Thyroid gland (tissue), 4 donors: ENCODE measurements at regions not wholly inside any gene's neighbourhood (a gene's known extent, or its start where the extent isn't known, plus 50 kb on each side); places are given as distances from the start of the nearest gene placed in this dataset.

Experiments
- DNase-seq, 2 donors: peaks; one replicate each; pipeline ENCODE4 v3.0.0-alpha.2; 2019
- H3K27ac ChIP-seq, 3 donors: fragments of 200-600 bp; sonication (generic); 1 replicate in 2 of 3; 2 replicates in 1 of 3; pipeline ENCODE4 v1.5.1; 2016 to 2019; ENCODE audit warnings: mild to moderate bottlenecking in 1 of 3, moderate library complexity in 1 of 3
- H3K27me3 ChIP-seq: fragments of 200-600 bp; sonication (generic); one replicate; pipeline ENCODE4 v1.5.1; 2019
- H3K36me3 ChIP-seq, 2 donors: fragments of 200-600 bp; sonication (generic); one replicate each; pipeline ENCODE4 v1.5.1; 2016 to 2019
- H3K4me1 ChIP-seq, 2 donors: fragments of 200-600 bp; sonication (generic); one replicate each; pipeline ENCODE4 v1.5.1; 2017 to 2019
- H3K4me3 ChIP-seq, 3 donors: fragments of 200-600 bp; sonication (generic); replicated peaks in 1 of 3; 1 replicate in 2 of 3; 2 replicates in 1 of 3; pipeline ENCODE4 v1.5.1; 2016; ENCODE audit warnings: mild to moderate bottlenecking in 1 of 3
- H3K9me3 ChIP-seq: fragments of 200-600 bp; sonication (generic); one replicate; pipeline ENCODE4 v1.5.1; 2017
- POLR2A ChIP-seq, 2 donors: fragments of 450-650 bp; IDR thresholded peaks; one replicate each; pipeline ENCODE4 v1.6.1; 2017; ENCODE audit warnings: antibody characterized with exemption in 2 of 2, mild to moderate bottlenecking in 2 of 2, moderate library complexity in 1 of 2
- WGBS, 2 donors: methylation state at CpG; one replicate each; pipeline ENCODE4 v1.1.5; 2017; 5-methylcytosine and 5-hydroxymethylcytosine counted together
- intact Hi-C: fragments of 100-400 bp; cut with DNase I; formaldehyde crosslinking; loops from one replicate; pipeline ENCODE4 v1.15.1; 2023
- TF ChIP-seq, protein P1 (sequence below), 6 experiments: fragments of 200-600 bp in 3 of 6; fragments of 450-650 bp in 3 of 6; sonication (generic) in 3 of 6; IDR thresholded peaks; one replicate each; pipeline ENCODE4 v1.5.1; 2016 to 2019; ENCODE audit warnings: antibody characterized with exemption in 6 of 6, mild to moderate bottlenecking in 2 of 6, inconsistent platforms in 1 of 6, moderate library complexity in 1 of 6

DNA sequence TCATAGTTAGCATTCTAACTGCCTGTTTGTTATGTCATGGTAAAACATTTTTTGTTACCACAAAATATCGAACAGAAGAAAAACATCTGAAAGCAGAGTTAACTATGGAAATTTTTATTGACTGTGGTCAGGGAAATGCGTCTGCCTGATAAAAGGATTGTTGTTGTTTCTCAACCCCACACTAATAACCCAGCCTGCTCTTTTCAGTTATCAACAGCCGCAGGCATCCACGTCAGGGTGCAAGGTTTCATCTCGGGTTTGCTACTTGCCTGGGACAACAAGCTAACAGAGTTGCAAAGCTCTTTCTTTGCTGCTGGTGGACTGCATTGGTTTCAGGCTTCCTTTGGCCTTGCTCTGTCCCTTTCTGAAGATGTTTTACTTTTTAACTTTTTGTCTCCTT, 969.2 kb downstream of the CDH18 start:
- Histone ChIP-seq H3K4me3 (no peak overlapping the region), H3K9me3 (no peaks in the 10 kb centered on the region), H3K36me3 (no peaks in the 10 kb centered on the region), H3K27me3 (no peaks in the 10 kb centered on the region), H3K27ac (no peak overlapping the region), H3K4me1 (no peaks in the 10 kb centered on the region)
- TF ChIP-seq POLR2A (IDR thresholded peaks at IDR 0.05): no peak
- TF ChIP-seq, protein P1, sequence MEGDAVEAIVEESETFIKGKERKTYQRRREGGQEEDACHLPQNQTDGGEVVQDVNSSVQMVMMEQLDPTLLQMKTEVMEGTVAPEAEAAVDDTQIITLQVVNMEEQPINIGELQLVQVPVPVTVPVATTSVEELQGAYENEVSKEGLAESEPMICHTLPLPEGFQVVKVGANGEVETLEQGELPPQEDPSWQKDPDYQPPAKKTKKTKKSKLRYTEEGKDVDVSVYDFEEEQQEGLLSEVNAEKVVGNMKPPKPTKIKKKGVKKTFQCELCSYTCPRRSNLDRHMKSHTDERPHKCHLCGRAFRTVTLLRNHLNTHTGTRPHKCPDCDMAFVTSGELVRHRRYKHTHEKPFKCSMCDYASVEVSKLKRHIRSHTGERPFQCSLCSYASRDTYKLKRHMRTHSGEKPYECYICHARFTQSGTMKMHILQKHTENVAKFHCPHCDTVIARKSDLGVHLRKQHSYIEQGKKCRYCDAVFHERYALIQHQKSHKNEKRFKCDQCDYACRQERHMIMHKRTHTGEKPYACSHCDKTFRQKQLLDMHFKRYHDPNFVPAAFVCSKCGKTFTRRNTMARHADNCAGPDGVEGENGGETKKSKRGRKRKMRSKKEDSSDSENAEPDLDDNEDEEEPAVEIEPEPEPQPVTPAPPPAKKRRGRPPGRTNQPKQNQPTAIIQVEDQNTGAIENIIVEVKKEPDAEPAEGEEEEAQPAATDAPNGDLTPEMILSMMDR (IDR thresholded peaks at IDR 0.05): no peak
- 48 to 49% methylated on average over 5 of the region's 5 CpGs for WGBS, 2 donors
- intact Hi-C loops: no loop called here
- no peak for DNase-seq

GRCh38 chr5:19031491-19031890, 956.5 kb downstream of the CDH18 start:
- no peak overlapping the region for H3K4me3 ChIP-seq
- 53 to 68% methylated on average over 3 of the region's 3 CpGs for WGBS, 2 donors
- no peak overlapping the region for H3K27ac ChIP-seq
- H3K36me3 ChIP-seq: no peaks in the 10 kb centered on the region
- intact Hi-C loops: no loop called here
- DNase-seq: no peak
- H3K4me1 ChIP-seq: no peaks in the 10 kb centered on the region
- H3K9me3 ChIP-seq: no peaks in the 10 kb centered on the region
- H3K27me3 ChIP-seq: no peaks in the 10 kb centered on the region
- TF ChIP-seq, protein P1 (IDR thresholded peaks at IDR 0.05): no peak
- no peak for TF ChIP-seq POLR2A (IDR thresholded peaks at IDR 0.05)

DNA sequence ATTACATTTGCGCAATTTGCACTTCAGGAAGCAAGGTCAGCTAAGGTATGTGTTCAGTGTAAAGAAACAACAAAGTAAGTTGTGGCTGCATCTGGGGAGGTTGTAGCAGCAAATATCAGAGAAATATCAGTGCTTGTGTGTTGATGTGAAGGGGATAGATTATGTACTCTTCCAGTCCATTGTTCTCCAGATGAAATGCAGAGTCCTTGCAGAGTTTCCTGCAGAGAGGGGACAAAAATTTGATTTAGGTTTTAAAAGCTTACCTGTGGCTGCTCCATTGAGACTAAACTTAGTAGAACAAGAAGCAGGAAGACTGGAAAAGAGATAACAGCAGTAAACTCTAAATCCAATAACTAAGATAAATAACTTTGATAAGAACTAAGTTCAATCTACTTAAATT, 952.2 kb downstream of the CDH18 start:
- intact Hi-C loops: no loop called here
- no peak for TF ChIP-seq POLR2A (IDR thresholded peaks at IDR 0.05)
- TF ChIP-seq, protein P1 (IDR thresholded peaks at IDR 0.05): no peak
- no peak overlapping the region for H3K4me3 ChIP-seq
- H3K4me1 ChIP-seq: no peaks in the 10 kb centered on the region
- no peak overlapping the region for H3K27ac ChIP-seq
- no peaks in the 10 kb centered on the region for H3K36me3 ChIP-seq
- H3K27me3 ChIP-seq: no peaks in the 10 kb centered on the region
- H3K9me3 ChIP-seq: no peaks in the 10 kb centered on the region
- WGBS, 2 donors: 57 to 96% methylated on average over 1 of the region's 1 CpG
- DNase-seq: no peak

- Histone ChIP-seq H3K4me1 (no peaks in the 10 kb centered on the region), H3K27ac (no peak overlapping the region), H3K36me3 (no peaks in the 10 kb centered on the region), H3K27me3 (no peaks in the 10 kb centered on the region), H3K4me3 (no peak overlapping the region), H3K9me3 (no peaks in the 10 kb centered on the region)
- 89 to 97% methylated on average over 2 of the region's 2 CpGs for WGBS, 2 donors
- intact Hi-C loops: no loop called here
- DNase-seq: no peak
- no peak for TF ChIP-seq POLR2A (IDR thresholded peaks at IDR 0.05)
- TF ChIP-seq, protein P1 (IDR thresholded peaks at IDR 0.05): no peak
Observed at GRCh38 chr5:19042106-19042505, 945.9 kb downstream of the CDH18 start.

DNA sequence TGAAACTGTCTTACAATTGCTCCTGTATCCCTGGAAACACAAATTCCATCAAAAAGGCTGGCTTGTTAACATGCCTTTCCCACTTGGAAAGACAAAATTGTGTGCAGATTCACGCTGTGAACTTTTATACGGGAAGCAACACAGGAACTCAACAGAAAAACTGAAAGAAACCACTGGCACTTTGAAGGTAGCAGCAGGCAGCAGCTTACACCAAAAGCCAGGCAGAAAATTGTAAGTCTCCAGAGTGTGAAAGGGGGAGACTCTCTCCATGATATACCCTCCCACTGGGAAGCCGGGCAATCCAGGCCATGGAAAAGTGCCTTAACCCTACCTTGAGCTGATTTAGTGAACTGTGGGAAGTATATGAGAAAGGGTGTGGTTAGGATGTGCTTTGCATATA, 943.7 kb downstream of the CDH18 start:
- Histone ChIP-seq H3K9me3 (no peaks in the 10 kb centered on the region), H3K27ac (no peak overlapping the region), H3K4me3 (no peak overlapping the region), H3K4me1 (no peaks in the 10 kb centered on the region), H3K36me3 (no peaks in the 10 kb centered on the region), H3K27me3 (no peaks in the 10 kb centered on the region)
- 72 to 79% methylated on average over 3 of the region's 3 CpGs for WGBS, 2 donors
- DNase-seq: no peak
- no peak for TF ChIP-seq POLR2A (IDR thresholded peaks at IDR 0.05)
- TF ChIP-seq, protein P1 (IDR thresholded peaks at IDR 0.05): no peak
- intact Hi-C loops: no loop called here
